ENCODE measurements at regions not wholly inside any gene's neighbourhood (a gene's known extent, or its start where the extent isn't known, plus 50 kb on each side); places are given as distances from the start of the nearest gene placed in this dataset.

DNA sequence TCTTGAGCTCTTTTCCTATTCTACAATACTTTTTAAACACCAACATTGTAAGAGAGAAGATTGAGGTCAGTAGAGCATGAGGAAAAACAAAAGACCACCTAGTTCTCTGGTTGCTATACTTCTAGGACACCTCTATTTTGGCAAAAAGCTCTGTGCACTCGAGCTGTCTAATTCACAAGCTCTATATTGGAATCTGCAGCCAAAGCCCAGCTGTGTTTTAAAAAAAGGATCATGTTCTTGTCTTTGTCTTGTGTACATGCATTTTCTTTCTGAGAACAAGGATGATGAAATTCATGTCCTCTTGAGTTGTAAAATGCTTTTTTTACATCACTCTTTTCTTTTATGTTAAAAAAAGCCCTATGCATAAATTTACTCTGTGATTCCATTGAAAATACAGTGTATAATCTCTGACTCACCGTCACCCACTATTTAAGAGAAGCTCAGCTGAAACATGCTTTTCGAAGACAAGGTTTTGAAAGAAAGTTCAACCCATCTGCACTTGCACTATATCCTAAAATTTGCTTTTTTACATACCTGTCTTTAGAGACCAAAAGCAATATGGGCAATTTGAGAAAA is 215.5 kb upstream of the VSTM2A start:
- no peaks in the 10 kb centered on the region for H3K27me3 Mint-ChIP-seq (ENCODE audit: low read depth)
- H3K9me3 Mint-ChIP-seq: peaks cover 20% of the 10 kb centered on the region
- H3K27ac Mint-ChIP-seq: no peak overlapping the region
- TF ChIP-seq CTCF (IDR thresholded peaks at IDR 0.05; ENCODE audit: unreplicated experiment): no peak
- no peaks in the 10 kb centered on the region for H3K4me1 Mint-ChIP-seq
- H3K36me3 Mint-ChIP-seq: no peaks in the 10 kb centered on the region
- DNase-seq (ENCODE audit: low spot score in 2 of 2, unreplicated experiment in 2 of 2): no peak
- no peak overlapping the region for H3K4me3 Mint-ChIP-seq

DNA sequence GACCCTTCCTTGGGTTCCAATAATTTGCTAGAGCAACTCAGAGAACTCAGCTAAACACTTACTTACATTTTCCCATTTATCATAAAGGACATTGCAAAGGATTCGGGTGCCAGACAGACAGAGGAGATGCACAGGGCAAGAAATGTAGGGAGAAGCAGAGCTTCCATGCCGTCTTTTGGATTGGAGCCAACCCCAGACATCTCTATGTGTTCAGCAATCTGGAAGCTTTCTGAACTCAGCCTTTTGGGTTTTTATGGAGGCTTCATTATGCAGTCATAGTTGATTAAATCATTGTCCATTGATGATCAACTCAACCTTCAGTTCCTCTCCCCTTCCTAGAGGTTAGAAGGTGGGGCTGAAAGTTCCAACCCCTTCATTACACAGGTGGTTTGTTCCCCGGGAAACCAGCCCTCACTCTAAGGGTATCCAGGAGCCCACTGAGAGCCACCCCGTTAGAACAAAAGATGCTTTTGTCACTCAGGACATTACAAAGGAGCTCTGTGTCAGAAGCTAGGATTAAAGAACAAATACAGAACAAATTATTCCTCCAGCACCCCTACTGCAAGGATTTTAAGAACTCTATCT is 211.9 kb upstream of the VSTM2A start:
- no peak for DNase-seq (ENCODE audit: low spot score in 2 of 2, unreplicated experiment in 2 of 2)
- no peaks in the 10 kb centered on the region for H3K9me3 Mint-ChIP-seq
- no peak for TF ChIP-seq CTCF (IDR thresholded peaks at IDR 0.05; ENCODE audit: unreplicated experiment)
- no peaks in the 10 kb centered on the region for H3K36me3 Mint-ChIP-seq
- H3K4me3 Mint-ChIP-seq: no peak overlapping the region
- H3K27me3 Mint-ChIP-seq (ENCODE audit: low read depth): no peaks in the 10 kb centered on the region
- H3K4me1 Mint-ChIP-seq: no peaks in the 10 kb centered on the region
- H3K27ac Mint-ChIP-seq: no peak overlapping the region

- Mint-ChIP-seq H3K9me3 (no peaks in the 10 kb centered on the region), H3K4me3 (no peak overlapping the region), H3K36me3 (no peaks in the 10 kb centered on the region), H3K27me3 (ENCODE audit: low read depth) (no peaks in the 10 kb centered on the region), H3K4me1 (no peaks in the 10 kb centered on the region), H3K27ac (no peak overlapping the region)
- no peak for DNase-seq (ENCODE audit: low spot score in 2 of 2, unreplicated experiment in 2 of 2)
- TF ChIP-seq CTCF (IDR thresholded peaks at IDR 0.05; ENCODE audit: unreplicated experiment): no peak
Measured at GRCh38 chr7:54331311-54331710, 210.9 kb upstream of the VSTM2A start.

DNA sequence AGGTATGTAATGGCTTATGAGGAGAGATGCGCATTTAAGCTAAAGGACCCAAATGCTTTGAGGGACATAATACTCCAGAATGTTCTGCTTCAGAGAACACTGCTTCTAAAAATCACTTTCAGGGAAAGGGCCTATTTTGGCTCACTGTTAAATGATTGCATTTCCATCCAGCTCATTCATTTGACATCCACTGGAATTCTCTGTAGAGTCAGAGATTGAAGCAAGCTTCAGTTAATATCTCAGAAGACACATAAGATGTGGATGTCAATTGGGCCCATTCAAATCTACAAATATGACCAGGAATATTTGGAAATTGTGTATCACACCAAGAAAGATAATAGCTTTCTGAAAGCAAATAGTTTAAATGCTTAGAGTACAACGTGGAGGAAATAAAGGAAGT is 209.9 kb upstream of the VSTM2A start:
- Mint-ChIP-seq H3K4me1 (no peaks in the 10 kb centered on the region), H3K36me3 (no peaks in the 10 kb centered on the region), H3K27me3 (ENCODE audit: low read depth) (no peaks in the 10 kb centered on the region), H3K27ac (no peak overlapping the region), H3K4me3 (no peak overlapping the region), H3K9me3 (no peaks in the 10 kb centered on the region)
- no peak for DNase-seq (ENCODE audit: low spot score in 2 of 2, unreplicated experiment in 2 of 2)
- no peak for TF ChIP-seq CTCF (IDR thresholded peaks at IDR 0.05; ENCODE audit: unreplicated experiment)

- no peak overlapping the region for H3K27ac Mint-ChIP-seq
Measured at GRCh38 chr7:54333952-54334351, 208.2 kb upstream of the VSTM2A start.

More at GRCh38 chr7:54333952-54334351, 208.2 kb upstream of the VSTM2A start:
- Mint-ChIP-seq H3K4me1 (peaks cover under 1% of the 10 kb centered on the region), H3K9me3 (no peaks in the 10 kb centered on the region), H3K4me3 (no peak overlapping the region), H3K27me3 (ENCODE audit: low read depth) (no peaks in the 10 kb centered on the region), H3K36me3 (no peaks in the 10 kb centered on the region)
- no peak for DNase-seq (ENCODE audit: low spot score in 2 of 2, unreplicated experiment in 2 of 2)
- no peak for TF ChIP-seq CTCF (IDR thresholded peaks at IDR 0.05; ENCODE audit: unreplicated experiment)

Data from mesothelial cell of epicardium (in vitro differentiated cells).